LNCaP clone FGC (cell line): ENCODE measurements at regions not wholly inside any gene's neighbourhood (a gene's known extent, or its start where the extent isn't known, plus 50 kb on each side); places are given as distances from the start of the nearest gene placed in this dataset.

Experiments
- DNase-seq: peaks from one replicate; pipeline ENCODE4 v3.0.0-alpha.2; 2011; ENCODE audit warnings: low read depth
- H3K4me3 ChIP-seq: 2 replicates; pipeline ENCODE4 v1.5.1; 2011; ENCODE audit warnings: mild to moderate bottlenecking, low read depth, low read length, control low read depth
- CTCF ChIP-seq: IDR thresholded peaks from 2 replicates; pipeline ENCODE4 v1.5.1; 2012; ENCODE audit warnings: mild to moderate bottlenecking; ENCODE audit not compliant: control insufficient read depth, insufficient read depth; ENCODE audit errors: extremely low read depth

- no peak overlapping the region for H3K4me3 ChIP-seq
- no peak for DNase-seq
- TF ChIP-seq CTCF = no peak
Measured at GRCh38 chr13:34416971-34417380, 525.1 kb upstream of the NBEA start.

- TF ChIP-seq CTCF = no peak
- H3K4me3 ChIP-seq = no peak overlapping the region
- DNase-seq = no peak
Measured at GRCh38 chr13:34417896-34418295, 524.2 kb upstream of the NBEA start.

GRCh38 chr13:34419025-34419424 is 523.0 kb upstream of the NBEA start:
- no peak for TF ChIP-seq CTCF
- no peak overlapping the region for H3K4me3 ChIP-seq
- no peak for DNase-seq

GRCh38 chr13:34419755-34420154 is 522.3 kb upstream of the NBEA start:
- no peak for TF ChIP-seq CTCF
- DNase-seq = no peak
- H3K4me3 ChIP-seq = no peak overlapping the region

- no peak for DNase-seq
- H3K4me3 ChIP-seq = no peak overlapping the region
- no peak for TF ChIP-seq CTCF
Measured at GRCh38 chr13:34420702-34421346, 521.2 kb upstream of the NBEA start.

DNA sequence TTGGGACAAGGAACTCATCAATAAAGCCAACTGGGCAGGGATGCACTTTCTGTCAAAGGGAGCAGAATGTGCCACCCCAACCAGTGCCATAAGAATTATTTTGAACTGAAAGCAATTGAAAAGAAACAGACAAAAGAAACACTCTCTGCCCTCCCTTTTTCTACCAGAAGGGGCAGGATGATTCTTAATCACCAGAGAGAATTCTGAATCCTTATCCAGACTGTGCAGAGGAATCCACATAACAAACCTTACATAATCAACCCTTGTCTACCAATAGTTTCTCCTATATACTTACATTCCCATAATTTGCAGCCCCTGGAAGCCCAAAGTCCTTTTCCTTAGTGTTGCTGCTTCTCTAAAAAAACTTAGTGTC is 520.7 kb upstream of the NBEA start:
- no peak for DNase-seq

More for the DNA sequence above, 520.7 kb upstream of the NBEA start:
- no peak overlapping the region for H3K4me3 ChIP-seq
- no peak for TF ChIP-seq CTCF
